HG02852 (cell line): ENCODE measurements at regions not wholly inside any gene's neighbourhood (a gene's known extent, or its start where the extent isn't known, plus 50 kb on each side); places are given as distances from the start of the nearest gene placed in this dataset.
"Not testable (repeated sequence)": the region's sequence is repeated elsewhere in the genome, so short reads cannot be mapped to it uniquely, and the experiment has no call there.

Experiments used
- ATAC-seq: cut with Tn5 transposase; IDR thresholded peaks from one replicate; pipeline ENCODE4 v1.9.1; 2021; ENCODE audit warnings: mild to moderate bottlenecking, moderate library complexity; ENCODE audit not compliant: unreplicated experiment

- ATAC-seq, result no peak
Observed at GRCh38 chr2:16375351-16375750, 290.3 kb downstream of the CYRIA start.

- no peak for ATAC-seq
Observed at GRCh38 chr2:16374671-16375070, 291.0 kb downstream of the CYRIA start.

GRCh38 chr2:16373341-16373740, 292.3 kb downstream of the CYRIA start:
- no peak for ATAC-seq

- ATAC-seq, result no peak
Observed at GRCh38 chr2:16371751-16372150, 293.9 kb downstream of the CYRIA start.

GRCh38 chr2:16368951-16369350, 296.7 kb downstream of the CYRIA start:
- ATAC-seq, result no peak

- no peak for ATAC-seq
Observed at GRCh38 chr2:16368328-16368727, 297.3 kb downstream of the CYRIA start.

GRCh38 chr2:16365366-16365765, 300.3 kb downstream of the CYRIA start:
- no peak for ATAC-seq

GRCh38 chr2:16363581-16363980, 302.1 kb downstream of the CYRIA start:
- no peak for ATAC-seq

GRCh38 chr2:16362611-16363010, 303.0 kb downstream of the CYRIA start:
- ATAC-seq, result no peak

- ATAC-seq, result no peak
Observed at GRCh38 chr2:16361261-16361995, 304.2 kb downstream of the CYRIA start.

GRCh38 chr2:16359961-16360360, 305.7 kb downstream of the CYRIA start:
- no peak for ATAC-seq

GRCh38 chr2:16357188-16357587, 308.4 kb downstream of the CYRIA start:
- no peak for ATAC-seq

GRCh38 chr2:16351541-16351940, 314.1 kb downstream of the CYRIA start:
- ATAC-seq, result no peak

GRCh38 chr2:16351137-16351536, 314.5 kb downstream of the CYRIA start:
- no peak for ATAC-seq

GRCh38 chr2:16350211-16350610, 315.4 kb downstream of the CYRIA start:
- no peak for ATAC-seq

GRCh38 chr2:16349811-16350210, 315.8 kb downstream of the CYRIA start:
- ATAC-seq, result no peak

GRCh38 chr2:16348821-16349515, 316.7 kb downstream of the CYRIA start:
- ATAC-seq, result no peak

GRCh38 chr2:16346671-16347070, 319.0 kb downstream of the CYRIA start:
- no peak for ATAC-seq

GRCh38 chr2:16345231-16345630, 320.4 kb downstream of the CYRIA start:
- ATAC-seq, result not testable (repeated sequence)

- no peak for ATAC-seq
Observed at GRCh38 chr2:16339206-16339605, 326.4 kb downstream of the CYRIA start.

- no peak for ATAC-seq
Observed at GRCh38 chr2:16338026-16338425, 327.6 kb downstream of the CYRIA start.

- ATAC-seq, result no peak
Observed at GRCh38 chr2:16336916-16337315, 328.7 kb downstream of the CYRIA start.
